GM18505 (cell line): ENCODE measurements at regions not wholly inside any gene's neighbourhood (a gene's known extent, or its start where the extent isn't known, plus 50 kb on each side); places are given as distances from the start of the nearest gene placed in this dataset.
A peak's percentile ranks its signal among the peaks of the same experiment; 100 is the strongest.
"Not testable (repeated sequence)": the region's sequence is repeated elsewhere in the genome, so short reads cannot be mapped to it uniquely, and the experiment has no call there.

Experiments
- ATAC-seq: cut with Tn5 transposase; IDR thresholded peaks from one replicate; pipeline ENCODE4 v1.9.1; 2021; ENCODE audit not compliant: unreplicated experiment
- POLR2A ChIP-seq: IDR thresholded peaks from 4 replicates; pipeline ENCODE4 v1.6.1; 2011; ENCODE audit warnings: borderline replicate concordance; ENCODE audit not compliant: insufficient read depth, insufficient read length; ENCODE audit errors: extremely low read depth

DNA sequence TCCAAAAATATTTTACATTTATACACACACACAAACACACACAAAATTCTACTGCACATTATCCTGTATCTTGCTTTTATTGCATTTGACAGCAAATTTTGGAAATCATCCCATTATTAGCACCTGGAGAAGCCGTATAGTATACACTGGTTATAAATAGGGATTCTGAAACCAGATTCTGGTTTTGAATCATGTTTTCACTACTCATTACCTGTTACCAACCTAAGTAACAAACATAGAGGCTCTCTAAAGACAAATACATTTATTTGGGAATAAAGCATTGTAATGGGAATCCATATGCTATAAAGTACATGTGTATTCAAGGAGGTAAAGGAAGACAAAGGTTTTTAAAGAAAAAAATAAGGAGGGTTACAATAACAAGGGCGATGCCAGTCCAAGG is 106.8 kb downstream of the OR2B2 start:
- no peak for ATAC-seq

GRCh38 chr6:27804851-27805250 is 107.3 kb downstream of the OR2B2 start:
- no peak for ATAC-seq
- TF ChIP-seq POLR2A, result no peak

More for the DNA sequence above, 106.8 kb downstream of the OR2B2 start:
- no peak for TF ChIP-seq POLR2A

GRCh38 chr6:27800731-27801373 is 111.3 kb downstream of the OR2B2 start:
- ATAC-seq, result no peak
- TF ChIP-seq POLR2A, result no peak

GRCh38 chr6:27797960-27798359 is 114.2 kb downstream of the OR2B2 start:
- no peak for ATAC-seq
- no peak for TF ChIP-seq POLR2A

DNA sequence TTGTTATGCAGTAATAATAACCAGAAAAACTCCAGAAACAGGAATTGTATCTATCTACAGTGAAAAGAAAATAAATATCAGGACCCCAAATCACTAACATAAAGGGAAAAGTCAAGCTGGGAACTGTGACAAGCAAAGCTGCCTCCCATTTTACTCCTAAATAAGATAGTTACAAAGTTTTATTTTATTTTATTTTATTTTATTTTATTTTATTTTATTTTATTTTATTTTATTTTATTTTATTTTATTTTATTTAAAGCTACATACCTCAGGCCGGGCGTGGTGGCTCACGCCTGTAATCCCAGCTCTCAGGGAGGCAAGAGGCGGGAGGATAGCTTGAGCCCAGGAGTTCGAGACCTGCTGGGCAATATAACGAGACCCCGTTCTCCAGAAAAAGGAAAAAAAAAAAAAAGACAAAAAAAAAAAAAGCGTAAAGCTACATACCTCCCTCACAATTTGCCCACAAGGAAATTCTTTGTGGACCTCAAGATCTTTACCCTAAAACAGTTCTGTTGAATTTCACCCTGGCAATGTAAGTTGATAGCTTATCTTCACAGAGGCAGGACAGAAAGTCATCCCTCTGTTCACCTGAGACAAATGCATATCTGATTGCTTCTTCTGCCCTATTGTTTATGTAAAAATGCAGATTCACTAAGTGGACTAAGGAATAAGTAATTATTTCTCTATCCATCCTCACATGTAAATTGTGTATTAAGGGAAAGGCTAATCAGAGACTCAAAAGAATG is 115.3 kb downstream of the OR2B2 start:
- ATAC-seq, result not testable (repeated sequence)

- TF ChIP-seq POLR2A, result no peak
- peak; percentile 66 for ATAC-seq
These were observed 116.3 kb downstream of the OR2B2 start for GRCh38 chr6:27795697-27796494.

DNA sequence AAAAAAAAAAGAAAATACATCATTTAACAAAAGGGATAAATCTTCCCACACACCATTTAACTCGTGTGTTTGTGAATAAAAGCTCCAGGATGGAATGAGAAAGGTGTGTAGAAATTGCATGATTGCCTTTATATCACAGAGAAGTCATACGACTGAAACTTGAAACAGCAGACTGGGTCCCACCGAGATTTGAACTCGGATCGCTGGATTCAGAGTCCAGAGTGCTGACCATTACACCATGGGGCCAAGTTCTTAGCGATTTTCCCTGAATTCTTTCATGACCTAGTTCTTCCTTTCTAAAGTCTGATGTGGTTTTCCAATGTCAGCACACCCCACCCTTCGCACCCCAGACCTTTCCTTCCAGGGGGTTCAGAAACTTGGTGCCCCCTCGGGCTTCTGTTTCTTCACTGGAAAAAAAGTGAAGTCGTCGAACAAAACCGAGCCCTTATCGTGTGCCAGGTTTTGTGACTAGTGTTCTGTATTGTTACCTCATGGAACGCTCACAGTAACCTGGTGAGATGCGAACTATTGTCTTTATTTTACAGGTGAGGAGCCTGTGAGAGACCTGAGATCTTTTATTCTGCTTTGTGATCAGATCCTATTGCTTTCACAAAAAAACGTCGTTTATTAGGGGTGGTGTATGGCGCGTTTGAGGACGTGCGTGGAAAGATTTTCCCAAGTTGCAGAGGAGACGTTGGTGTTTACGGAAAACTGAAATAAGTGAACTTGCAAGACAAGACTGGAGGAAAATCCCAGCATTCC is 120.8 kb downstream of the OR2B2 start:
- TF ChIP-seq POLR2A, result no peak
- ATAC-seq, result no peak

GRCh38 chr6:27788376-27788775 is 123.8 kb downstream of the OR2B2 start:
- not testable (repeated sequence) for ATAC-seq

- ATAC-seq, result no peak
- TF ChIP-seq POLR2A, result no peak
These were observed 126.1 kb downstream of the OR2B2 start for GRCh38 chr6:27786048-27786447.

DNA sequence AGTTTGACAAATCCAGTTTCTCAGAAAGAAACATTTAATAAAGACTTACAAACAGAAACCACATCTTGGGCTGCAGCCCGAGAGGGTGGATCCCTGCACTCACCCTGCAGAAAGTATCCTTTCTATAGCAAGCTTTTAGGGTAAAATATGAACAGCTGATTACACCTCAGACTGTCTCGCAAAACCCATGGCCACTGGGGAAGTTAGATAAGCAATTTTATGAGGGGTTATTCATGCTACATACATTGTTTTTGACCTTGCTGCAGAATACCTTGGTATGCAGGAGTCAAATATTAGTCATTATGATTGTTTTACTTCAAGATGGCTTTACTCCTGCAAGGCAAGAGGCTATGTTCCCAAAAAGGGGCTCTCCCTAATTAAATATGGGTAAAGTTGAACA is 126.9 kb downstream of the OR2B2 start:
- no peak for ATAC-seq
- TF ChIP-seq POLR2A, result no peak

DNA sequence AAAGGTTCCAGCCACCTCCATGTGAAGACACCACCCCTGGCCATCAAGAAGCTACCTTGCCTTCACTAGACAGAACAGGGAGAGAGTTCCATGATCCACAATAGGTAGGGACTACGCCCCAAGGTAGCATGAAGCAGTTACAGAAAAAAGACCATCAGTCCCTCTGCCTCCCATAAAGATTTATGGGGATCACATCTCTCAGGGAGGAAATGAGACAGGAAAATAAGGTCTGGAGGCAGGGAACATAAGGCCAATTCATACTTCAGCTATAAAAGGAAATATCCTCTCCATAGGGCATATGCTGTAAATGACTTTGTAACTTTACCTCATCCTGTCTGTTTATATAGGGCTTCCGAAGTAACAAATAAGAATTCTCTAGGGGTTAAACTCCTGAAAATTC is 129.4 kb downstream of the OR2B2 start:
- ATAC-seq, result no peak
- no peak for TF ChIP-seq POLR2A

DNA sequence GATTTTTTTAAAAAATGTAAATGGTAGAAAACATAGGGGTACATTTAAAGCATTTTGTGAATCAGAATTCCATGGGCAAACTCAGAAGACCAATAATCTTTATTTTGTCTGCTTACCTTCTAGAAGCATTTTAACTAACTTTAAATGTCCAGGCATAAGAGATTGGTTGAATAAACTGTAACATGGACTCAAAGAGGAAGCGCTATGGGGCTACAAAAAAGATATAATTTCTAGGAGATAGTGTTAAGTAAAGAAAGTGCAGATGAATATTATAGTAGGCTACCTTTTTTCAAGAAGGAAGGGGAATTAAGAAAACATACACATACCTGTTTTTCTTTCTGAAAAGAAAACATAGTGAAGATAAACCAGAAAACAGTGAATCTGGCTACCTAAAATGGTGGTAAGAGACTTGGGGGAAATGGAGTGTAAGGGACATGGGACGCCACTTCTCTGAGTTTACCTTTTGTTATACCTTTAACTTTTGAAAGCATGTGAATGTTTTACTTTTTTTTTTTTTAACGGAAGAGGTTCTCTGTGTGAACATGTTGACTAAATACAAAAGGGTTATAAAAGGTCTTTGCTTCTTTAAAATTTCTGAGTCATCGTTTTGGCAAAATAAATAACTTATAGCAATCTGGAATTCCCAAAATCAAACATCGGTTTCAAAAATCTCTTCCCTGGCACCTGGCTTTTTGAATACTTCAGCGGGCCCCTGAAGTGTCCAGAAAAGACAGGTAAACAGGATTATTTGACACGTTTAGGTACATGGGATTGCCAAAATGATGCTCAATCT is 133.4 kb downstream of the OR2B2 start:
- ATAC-seq, result no peak
- TF ChIP-seq POLR2A, result no peak
